PC-9 (cell line): ENCODE measurements at regions not wholly inside any gene's neighbourhood (a gene's known extent, or its start where the extent isn't known, plus 50 kb on each side); places are given as distances from the start of the nearest gene placed in this dataset.

Source experiments
- BruUV-seq: library from RNA; stranded (reverse); fragments of 400-500 nt; replicated peaks from 2 replicates; lab custom pipeline; 2021; lab: Mats Ljungman, UMichigan
- CTCF ChIA-PET: fragments of 300-600 bp; sonication (Branson Sonifier 250); formaldehyde crosslinking; loops from one replicate; lab custom pipeline; 2022; ENCODE audit warnings: antibody characterized with exemption; lab: Charles Lee
- POLR2A ChIA-PET: fragments of 300-600 bp; sonication (Branson Sonifier 250); formaldehyde crosslinking; loops from one replicate; lab custom pipeline; 2022; ENCODE audit warnings: antibody characterized with exemption; ENCODE audit not compliant: unreplicated experiment; lab: Charles Lee
- DNase-seq, 2 experiments: peaks; one replicate each; pipeline versions ENCODE4 v3.0.0 to v3.0.0-alpha.2; 2015 to 2022; ENCODE audit warnings: mixed read lengths in 1 of 2
- H2AFZ ChIP-seq: fragments of 200-600 bp; sonication (generic); 2 replicates; pipeline ENCODE4 v1.8.1; 2017; ENCODE audit warnings: antibody characterized with exemption
- H3F3A ChIP-seq: fragments of 200-600 bp; sonication (generic); 2 replicates; pipeline ENCODE4 v1.8.1; 2017; ENCODE audit warnings: antibody characterized with exemption, mild to moderate bottlenecking, low read depth; ENCODE audit not compliant: insufficient read depth
- H3K27ac ChIP-seq: fragments of 200-600 bp; sonication (generic); 2 replicates; pipeline ENCODE4 v1.6.1; 2016; ENCODE audit warnings: mixed run types
- H3K27me3 ChIP-seq: fragments of 200-600 bp; sonication (generic); 2 replicates; pipeline ENCODE4 v1.6.1; 2016; ENCODE audit warnings: low read depth, mixed run types; ENCODE audit not compliant: insufficient read depth
- H3K36me3 ChIP-seq: fragments of 200-600 bp; sonication (generic); 2 replicates; pipeline ENCODE4 v1.6.1; 2016; ENCODE audit warnings: low read depth, mixed run types
- H3K4me1 ChIP-seq: fragments of 200-600 bp; sonication (generic); replicated peaks from 2 replicates; pipeline ENCODE4 v1.6.1; 2016; ENCODE audit warnings: mixed run types; ENCODE audit not compliant: insufficient read depth
- H3K4me2 ChIP-seq: fragments of 200-600 bp; sonication (generic); 2 replicates; pipeline ENCODE4 v1.6.1; 2017; ENCODE audit warnings: mixed run types
- H3K4me3 ChIP-seq: fragments of 200-600 bp; sonication (generic); 2 replicates; pipeline ENCODE4 v1.6.1; 2016; ENCODE audit warnings: mixed run types
- H3K79me2 ChIP-seq: fragments of 200-600 bp; sonication (generic); 2 replicates; pipeline ENCODE4 v1.6.1; 2017; ENCODE audit warnings: low read depth, mixed run types
- H3K9me2 ChIP-seq: fragments of 200-600 bp; sonication (generic); 2 replicates; pipeline ENCODE4 v1.8.1; 2017; ENCODE audit warnings: mild to moderate bottlenecking; ENCODE audit not compliant: insufficient read depth
- H3K9me3 ChIP-seq: fragments of 200-600 bp; sonication (generic); 2 replicates; pipeline ENCODE4 v1.8.1; 2016; ENCODE audit warnings: low read depth; ENCODE audit not compliant: insufficient read depth
- H4K20me1 ChIP-seq: fragments of 200-600 bp; sonication (generic); 2 replicates; pipeline ENCODE4 v1.8.1; 2017; ENCODE audit not compliant: insufficient read depth
- EZH2 ChIP-seq: fragments of 200-600 bp; sonication (generic); IDR thresholded peaks from 2 replicates; pipeline ENCODE4 v1.8.0; 2017; ENCODE audit warnings: antibody characterized with exemption, low read depth
- intact Hi-C: fragments of 100-400 bp; cut with micrococcal nuclease; formaldehyde crosslinking; loops from one replicate; pipeline ENCODE4 v1.10.0; 2022; ENCODE audit not compliant: unreplicated experiment
- TF ChIP-seq, protein P1 (sequence below): fragments of 200-600 bp; sonication (generic); conservative IDR thresholded peaks from 2 replicates; pipeline ENCODE4 v1.6.1; 2017; ENCODE audit warnings: mixed run types, antibody characterized with exemption, mild to moderate bottlenecking, moderate library complexity

DNA sequence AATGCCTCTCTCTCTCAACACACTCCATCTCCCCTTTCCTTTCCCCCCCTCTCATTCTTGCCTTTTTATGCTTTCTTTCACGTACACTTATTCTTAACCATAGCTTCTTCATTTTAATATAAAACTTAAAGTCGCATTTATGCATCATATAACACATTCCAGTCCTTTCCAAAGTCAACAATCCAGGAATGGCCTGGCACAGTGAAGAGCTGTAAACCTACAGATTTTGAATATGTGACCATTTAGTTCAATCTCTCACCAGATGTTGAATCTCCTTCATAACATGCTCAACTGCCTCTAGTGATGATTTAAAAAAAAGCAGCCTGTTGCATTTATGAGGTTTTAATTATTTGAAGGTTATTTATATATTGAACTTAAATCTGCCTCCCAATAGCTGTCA lies 186.2 kb upstream of the GRAMD2B start:
- no TSS peak for BruUV-seq
- Histone ChIP-seq H3K4me2 (no peak overlapping the region), H3K9me3 (no peaks in the 10 kb centered on the region), H3K27ac (no peak overlapping the region), H2AFZ (no peak overlapping the region), H3K79me2 (no peaks in the 10 kb centered on the region), H3K27me3 (no peaks in the 10 kb centered on the region), H3K4me3 (no peak overlapping the region), H3K36me3 (no peaks in the 10 kb centered on the region), H3F3A (no peaks in the 10 kb centered on the region), H3K9me2 (no peaks in the 10 kb centered on the region), H4K20me1 (no peaks in the 10 kb centered on the region), H3K4me1 (no peaks in the 10 kb centered on the region)
- ChIA-PET POLR2A (no interaction called here), CTCF (no interaction called here)
- no peak for TF ChIP-seq EZH2
- TF ChIP-seq, protein P1, sequence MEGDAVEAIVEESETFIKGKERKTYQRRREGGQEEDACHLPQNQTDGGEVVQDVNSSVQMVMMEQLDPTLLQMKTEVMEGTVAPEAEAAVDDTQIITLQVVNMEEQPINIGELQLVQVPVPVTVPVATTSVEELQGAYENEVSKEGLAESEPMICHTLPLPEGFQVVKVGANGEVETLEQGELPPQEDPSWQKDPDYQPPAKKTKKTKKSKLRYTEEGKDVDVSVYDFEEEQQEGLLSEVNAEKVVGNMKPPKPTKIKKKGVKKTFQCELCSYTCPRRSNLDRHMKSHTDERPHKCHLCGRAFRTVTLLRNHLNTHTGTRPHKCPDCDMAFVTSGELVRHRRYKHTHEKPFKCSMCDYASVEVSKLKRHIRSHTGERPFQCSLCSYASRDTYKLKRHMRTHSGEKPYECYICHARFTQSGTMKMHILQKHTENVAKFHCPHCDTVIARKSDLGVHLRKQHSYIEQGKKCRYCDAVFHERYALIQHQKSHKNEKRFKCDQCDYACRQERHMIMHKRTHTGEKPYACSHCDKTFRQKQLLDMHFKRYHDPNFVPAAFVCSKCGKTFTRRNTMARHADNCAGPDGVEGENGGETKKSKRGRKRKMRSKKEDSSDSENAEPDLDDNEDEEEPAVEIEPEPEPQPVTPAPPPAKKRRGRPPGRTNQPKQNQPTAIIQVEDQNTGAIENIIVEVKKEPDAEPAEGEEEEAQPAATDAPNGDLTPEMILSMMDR, result no peak
- intact Hi-C loops, result no loop called here
- no peak for DNase-seq

DNA sequence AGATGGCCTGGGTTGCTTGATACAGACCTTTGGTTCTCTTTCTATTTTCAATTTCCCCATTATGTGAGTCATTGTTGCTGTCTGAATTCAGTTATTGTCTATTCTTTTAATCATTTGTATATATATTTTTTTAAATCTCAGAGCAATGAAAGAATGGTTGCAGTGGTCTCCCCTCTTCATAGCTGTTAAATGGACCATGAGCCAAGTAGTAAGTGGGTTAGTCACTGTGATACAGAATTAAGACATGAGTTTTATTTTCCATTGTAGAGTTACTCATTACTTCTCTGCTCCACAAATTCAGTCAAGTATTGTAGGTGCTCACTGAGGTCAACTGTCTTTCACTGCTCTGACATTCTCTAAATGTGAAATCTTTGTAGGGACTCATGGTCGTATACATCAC lies 174.6 kb upstream of the GRAMD2B start:
- no TSS peak for BruUV-seq
- POLR2A ChIA-PET, result no interaction called here
- CTCF ChIA-PET, result no interaction called here

DNA sequence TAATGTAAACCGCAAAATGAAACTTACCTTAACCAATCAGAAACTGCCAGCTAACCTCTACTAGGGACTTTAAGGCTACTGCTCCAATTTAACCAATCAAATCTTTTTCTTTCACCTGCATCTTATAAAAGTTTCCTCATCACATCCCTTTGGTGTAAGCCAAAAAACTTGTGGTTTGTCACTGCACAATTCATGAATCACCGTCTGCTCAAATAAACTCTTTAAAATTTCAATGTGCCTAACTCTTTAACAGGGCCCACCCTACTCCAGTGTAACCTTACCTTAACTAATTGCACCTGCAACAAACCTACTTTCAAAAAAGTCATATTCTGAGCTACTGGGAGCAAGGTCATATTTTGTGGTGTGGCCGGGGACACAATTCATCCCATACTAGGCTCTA lies 172.2 kb upstream of the GRAMD2B start:
- no peaks in the 10 kb centered on the region for H4K20me1 ChIP-seq

More for the DNA sequence above, 174.6 kb upstream of the GRAMD2B start:
- no peak overlapping the region for H3K4me3 ChIP-seq
- H2AFZ ChIP-seq, result no peak overlapping the region
- H3K4me2 ChIP-seq, result no peak overlapping the region
- H4K20me1 ChIP-seq, result no peaks in the 10 kb centered on the region
- TF ChIP-seq EZH2, result no peak
- TF ChIP-seq, protein P1, result no peak
- no peaks in the 10 kb centered on the region for H3K27me3 ChIP-seq
- no peak overlapping the region for H3K27ac ChIP-seq
- no peak for DNase-seq
- no peaks in the 10 kb centered on the region for H3K9me3 ChIP-seq
- no peaks in the 10 kb centered on the region for H3K4me1 ChIP-seq
- H3F3A ChIP-seq, result no peaks in the 10 kb centered on the region
- H3K36me3 ChIP-seq, result no peaks in the 10 kb centered on the region
- intact Hi-C loops, result no loop called here
- no peaks in the 10 kb centered on the region for H3K79me2 ChIP-seq
- no peaks in the 10 kb centered on the region for H3K9me2 ChIP-seq

More for the DNA sequence above, 172.2 kb upstream of the GRAMD2B start:
- no peaks in the 10 kb centered on the region for H3K9me2 ChIP-seq
- no peak overlapping the region for H2AFZ ChIP-seq
- no peaks in the 10 kb centered on the region for H3K36me3 ChIP-seq
- intact Hi-C loops, result no loop called here
- POLR2A ChIA-PET, result no interaction called here
- H3K27me3 ChIP-seq, result no peaks in the 10 kb centered on the region
- no peak overlapping the region for H3K27ac ChIP-seq
- no peaks in the 10 kb centered on the region for H3F3A ChIP-seq
- CTCF ChIA-PET, result no interaction called here
- no peak overlapping the region for H3K4me2 ChIP-seq
- H3K4me3 ChIP-seq, result no peak overlapping the region
- BruUV-seq, result no TSS peak
- no peaks in the 10 kb centered on the region for H3K4me1 ChIP-seq
- no peaks in the 10 kb centered on the region for H3K9me3 ChIP-seq
- no peak for DNase-seq
- no peak for TF ChIP-seq EZH2
- TF ChIP-seq, protein P1, result no peak
- H3K79me2 ChIP-seq, result no peaks in the 10 kb centered on the region
